Fibroblast of skin of right quadriceps (primary cell): ENCODE measurements at regions not wholly inside any gene's neighbourhood (a gene's known extent, or its start where the extent isn't known, plus 50 kb on each side); places are given as distances from the start of the nearest gene placed in this dataset.
A peak's percentile ranks its signal among the peaks of the same experiment; 100 is the strongest.
"Not testable (repeated sequence)": the region's sequence is repeated elsewhere in the genome, so short reads cannot be mapped to it uniquely, and the experiment has no call there.

Source experiments
- DNase-seq: peaks from one replicate; pipeline ENCODE4 v3.0.0-alpha.2; 2013

DNA sequence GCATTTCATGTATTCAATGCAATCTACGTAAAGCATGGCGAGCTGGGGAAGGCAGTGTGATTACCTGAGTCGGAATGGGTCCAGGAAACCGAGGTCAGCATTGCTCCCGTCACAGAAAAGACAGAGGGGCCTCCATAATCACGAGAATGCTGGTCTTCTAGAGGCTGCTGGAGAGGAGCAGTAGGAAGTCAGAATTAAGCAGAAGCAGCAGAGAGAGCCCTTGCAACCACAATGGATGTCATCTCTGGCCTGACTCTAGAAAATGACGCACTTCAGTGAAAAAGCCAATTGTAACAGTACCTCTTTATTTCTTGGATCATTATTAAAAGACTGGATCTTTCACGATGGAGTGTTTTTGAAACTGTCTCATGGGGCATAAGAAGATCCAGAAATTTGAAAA, 69.5 kb upstream of the FOXN3 start:
- no peak for DNase-seq

DNA sequence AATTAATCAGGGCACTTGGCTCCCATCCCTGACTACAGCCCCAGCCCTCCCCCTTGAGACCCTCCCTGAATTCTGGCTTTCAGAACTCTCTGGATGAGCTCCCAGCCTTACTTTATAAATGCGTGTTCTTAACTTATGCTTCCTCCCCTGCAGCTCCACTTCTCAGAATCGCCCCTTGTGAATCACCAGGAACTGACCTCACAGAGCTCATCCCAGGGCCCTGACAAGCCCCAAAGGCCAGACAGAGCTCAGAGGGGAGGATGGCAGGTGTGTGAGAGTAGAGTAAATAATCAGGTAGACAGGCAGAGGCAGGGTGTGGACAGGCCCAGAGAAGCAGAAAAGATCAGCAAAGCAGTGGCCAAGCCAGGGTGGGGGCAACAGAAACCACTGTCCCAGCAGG, 68.2 kb upstream of the FOXN3 start:
- no peak for DNase-seq

DNA sequence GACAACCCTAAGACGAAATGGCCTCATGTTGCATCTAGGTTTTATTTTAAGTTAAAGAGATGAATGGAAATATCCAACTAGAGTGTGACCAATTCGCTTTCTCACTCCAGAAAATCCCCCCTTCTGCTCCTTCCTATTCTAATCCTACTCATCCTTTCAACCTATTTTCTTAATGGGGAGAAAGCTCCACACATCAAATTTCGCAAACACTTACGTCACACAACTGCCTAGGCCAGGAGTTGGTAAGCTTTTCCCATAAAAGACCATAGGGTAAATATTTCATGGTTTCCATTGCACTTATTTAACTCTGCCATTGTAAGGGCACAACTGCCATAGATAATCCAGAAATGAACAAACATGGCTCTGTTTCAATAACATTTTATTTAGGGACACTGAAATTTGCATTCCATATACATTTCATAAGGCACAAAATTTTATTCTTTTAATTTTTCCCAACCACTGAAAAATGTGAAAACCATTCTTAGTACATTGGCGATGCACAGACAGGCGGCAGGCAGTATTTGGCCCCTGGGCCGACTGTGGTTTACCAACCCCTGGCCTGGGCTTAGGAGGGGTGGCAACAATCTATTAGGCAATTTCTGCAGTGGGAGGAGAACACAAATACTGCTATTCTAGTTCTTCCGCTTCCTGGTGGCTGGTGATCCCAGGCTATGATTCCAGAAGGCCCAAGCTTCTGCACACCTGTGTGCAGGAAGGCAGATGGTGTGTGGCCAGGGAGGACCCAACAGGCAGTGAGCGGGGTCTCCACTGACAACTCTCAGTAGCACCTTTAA, 67.2 kb upstream of the FOXN3 start:
- no peak for DNase-seq

DNA sequence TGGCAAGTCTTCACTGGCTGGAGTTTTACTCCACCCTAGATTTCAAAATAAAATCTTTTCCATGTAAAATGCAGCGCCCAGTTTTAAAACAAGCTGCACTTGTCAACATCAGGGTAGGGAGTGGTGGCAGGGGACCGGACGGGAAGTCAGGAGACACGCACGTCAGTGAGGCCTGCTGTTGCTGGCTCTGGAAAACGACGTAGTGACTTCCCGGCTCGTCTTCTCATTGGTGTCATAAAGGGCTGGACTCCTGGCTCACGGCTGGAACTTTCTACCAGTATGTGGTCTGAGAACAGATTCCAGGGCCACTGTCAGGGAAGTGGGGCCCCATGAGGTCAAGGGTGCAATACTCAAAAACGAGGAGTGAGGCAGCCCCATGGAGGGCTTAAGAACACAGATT, 64.2 kb upstream of the FOXN3 start:
- DNase-seq: no peak

DNA sequence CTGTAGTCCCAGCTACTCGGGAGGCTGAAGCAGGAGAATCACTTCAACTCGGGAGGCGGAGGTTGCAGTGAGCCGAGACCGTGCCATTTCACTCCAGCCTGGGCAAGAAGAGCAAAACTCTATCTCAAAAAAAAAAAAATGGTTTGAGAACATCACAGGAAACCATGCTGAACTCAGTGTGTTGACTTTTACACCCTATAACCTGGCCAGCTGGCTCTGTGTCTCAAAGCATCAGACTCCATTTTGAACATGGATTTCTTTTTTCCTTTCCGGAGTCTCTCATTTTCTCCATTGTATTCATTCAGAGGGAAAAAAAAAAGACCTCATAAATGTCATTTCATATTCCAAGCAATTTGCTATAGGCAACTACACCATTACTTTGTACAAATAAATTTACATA, 63.2 kb upstream of the FOXN3 start:
- DNase-seq: no peak

DNA sequence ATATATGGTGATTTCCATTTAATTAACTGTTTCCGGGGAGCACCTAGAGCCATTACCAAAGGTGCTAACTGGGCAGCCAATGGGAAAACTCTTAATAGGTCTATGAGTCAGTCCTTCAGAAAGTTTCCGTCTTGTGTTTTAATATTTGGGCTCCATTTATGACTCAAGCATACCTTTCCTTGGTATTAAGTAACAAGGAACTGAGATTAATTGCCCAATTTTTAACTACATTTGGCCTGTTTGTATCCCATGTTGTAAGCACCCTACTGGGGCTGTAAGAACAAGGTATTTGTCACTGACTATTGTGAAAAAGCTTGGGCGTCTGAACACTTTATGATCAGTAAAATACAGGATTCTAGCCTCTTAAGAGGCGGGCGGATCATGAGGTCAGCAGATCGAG, 62.8 kb upstream of the FOXN3 start:
- no peak for DNase-seq

DNA sequence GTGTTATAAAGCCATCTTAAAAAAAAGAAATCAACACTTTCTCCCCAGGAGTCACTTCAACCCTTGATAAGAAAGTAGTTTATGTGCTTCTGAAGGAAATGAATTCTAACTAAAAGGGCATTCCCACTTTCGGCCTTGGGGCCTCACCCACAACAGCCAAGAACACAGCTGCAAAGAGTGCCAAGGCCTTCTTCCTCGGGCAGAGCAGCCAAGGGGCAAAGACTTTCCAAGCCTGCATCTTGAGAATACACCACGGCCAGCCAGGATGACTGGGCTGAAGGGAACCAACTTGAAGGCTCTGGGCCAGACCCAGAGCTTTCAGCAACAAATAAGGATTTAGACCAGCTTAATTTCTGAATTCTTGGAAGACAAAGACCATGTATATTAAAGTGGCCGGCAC, 60.4 kb upstream of the FOXN3 start:
- no peak for DNase-seq

DNA sequence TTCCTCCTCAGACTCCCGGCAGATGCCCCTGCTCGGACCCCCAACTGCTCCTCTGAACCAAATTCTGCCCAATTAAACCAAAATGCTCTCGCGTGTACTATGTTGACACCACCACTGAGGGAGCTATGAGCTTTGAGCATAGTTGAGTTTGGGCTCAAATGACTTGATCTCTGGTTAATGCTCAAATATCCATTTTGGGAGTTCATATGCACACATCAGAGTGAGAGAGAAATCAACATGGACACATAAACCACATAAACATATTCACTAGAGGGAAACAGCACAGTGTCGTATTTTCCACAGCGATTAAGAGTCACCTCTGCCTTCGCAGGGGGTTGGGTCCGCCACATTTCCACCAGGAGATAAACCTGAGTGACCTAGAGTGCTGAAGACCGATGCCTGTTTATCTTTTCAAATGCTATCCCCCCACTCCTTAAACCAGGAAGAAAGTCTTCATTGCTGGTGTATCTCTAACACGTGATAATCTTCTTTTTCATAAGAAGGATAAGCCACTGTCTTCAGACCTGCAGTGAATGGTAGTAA, 59.4 kb upstream of the FOXN3 start:
- DNase-seq: no peak

DNA sequence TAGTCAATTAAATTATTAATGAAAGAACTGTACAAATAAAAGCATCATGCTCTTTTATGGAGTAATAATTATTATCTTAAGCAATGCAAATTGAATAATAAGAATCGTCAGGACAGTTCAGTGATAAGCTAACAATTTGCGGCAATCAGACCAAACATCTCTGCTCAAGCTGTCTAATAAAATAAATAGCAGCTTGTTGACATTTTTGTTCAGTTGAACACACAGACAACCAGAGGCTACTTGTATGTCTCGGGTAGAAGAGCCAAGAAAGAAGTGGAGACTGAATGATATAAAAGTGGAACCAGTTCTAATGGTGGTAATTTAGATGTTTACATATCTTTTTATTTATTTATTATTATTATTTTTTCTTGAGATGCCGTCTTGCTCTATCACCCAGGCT, 57.4 kb upstream of the FOXN3 start:
- DNase-seq: no peak

DNA sequence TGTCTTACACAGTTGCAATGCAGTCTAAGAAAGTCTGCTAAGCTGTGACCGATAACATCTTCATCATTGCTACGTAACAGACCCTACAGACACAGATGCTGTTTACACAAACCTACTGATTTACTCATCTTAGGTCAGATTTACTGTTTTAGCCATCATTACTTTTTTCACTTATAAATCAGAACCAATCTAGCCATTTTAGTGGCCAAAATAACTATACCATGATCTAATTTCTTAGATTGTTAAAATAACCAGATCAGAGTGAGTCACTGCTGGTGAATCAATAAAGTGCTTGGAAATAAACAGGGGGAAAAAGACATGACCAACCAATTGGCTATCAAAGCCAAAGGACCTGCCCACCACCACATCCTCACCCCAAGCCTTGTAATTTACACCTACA, 57.0 kb upstream of the FOXN3 start:
- DNase-seq: peak; percentile 52

DNA sequence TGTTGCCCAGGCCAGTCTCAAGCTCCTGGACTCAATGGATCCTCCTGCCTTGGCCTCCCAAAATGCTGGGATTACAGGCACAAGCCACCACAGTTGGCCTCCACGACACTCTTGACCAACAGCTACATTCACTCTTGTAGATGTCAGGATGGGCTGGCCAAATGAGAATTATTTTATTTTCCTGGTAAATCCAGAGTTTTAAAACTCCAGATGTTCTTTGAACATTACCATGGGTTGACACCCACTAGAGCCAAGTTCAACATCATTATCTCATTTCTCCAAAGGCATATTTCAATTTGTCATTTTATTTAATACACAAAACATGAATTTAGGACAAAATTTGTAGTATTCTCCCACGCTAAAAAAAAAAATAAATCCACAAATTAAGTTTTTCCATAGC, 56.5 kb upstream of the FOXN3 start:
- DNase-seq: no peak

DNA sequence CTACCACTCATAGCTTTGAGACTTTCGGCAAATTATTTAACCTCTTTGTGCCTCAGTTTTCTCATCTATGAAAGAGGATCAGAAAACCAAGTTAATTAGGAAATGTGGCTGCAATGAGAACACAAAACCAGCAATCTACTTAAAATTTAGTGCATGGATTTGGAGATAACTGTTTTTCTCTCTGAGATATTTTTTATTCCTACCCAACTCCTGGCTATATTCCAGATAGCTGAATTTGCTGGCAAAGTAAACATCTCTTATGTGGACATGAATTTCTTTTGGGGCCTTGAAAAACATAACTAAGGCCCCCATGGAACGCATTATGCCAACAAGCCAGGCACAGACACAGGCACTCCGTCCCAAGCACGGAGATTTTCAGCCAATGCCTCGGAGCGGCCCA, 53.4 kb upstream of the FOXN3 start:
- DNase-seq: no peak

DNA sequence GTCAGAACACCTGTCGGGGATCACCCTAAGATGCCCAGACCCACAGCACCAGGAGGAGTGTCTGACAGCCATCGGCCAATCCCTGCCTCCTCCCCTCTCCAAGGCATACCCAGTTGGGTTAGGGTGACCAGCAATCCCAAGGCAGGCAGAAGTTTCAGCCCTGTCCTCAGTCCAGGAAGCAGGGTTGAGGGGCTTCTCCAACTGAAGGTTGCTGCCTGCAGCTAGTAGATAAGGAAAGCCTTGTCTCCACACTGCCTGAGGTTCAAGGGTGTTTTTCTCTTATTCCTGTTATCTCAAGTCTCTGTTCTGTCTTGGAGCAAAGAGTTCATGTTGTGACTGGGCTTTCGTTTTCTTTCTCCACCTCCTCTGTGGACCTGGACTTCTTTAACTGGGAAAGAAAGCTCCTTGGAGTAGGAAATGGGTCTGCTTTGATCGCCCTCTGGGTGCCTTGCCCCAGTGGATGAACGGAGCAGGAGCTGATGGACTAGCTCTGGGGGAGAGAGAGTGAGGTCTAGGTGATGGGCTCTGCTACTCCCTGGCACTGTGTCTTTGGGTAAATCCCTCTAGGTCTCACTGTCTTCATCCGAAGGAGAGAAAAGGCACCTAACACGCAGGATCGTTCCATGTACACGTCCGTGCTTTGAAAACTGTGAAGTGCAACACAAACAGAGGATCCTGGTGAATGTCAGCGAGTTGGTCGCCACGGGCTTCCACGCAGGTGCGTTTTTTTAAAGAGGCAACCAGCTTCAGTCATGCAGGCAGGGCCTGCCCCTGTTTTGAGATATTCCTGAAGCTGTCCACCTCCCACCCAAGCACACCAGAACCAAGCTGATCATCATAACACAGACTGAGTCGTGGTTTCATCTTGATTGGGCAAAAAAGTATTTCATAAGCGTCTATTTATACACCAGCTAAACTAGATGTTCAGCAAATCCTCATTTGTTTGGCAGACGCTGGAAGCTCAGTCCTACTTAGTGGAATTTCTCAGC, 52.5 kb upstream of the FOXN3 start:
- no peak for DNase-seq

DNA sequence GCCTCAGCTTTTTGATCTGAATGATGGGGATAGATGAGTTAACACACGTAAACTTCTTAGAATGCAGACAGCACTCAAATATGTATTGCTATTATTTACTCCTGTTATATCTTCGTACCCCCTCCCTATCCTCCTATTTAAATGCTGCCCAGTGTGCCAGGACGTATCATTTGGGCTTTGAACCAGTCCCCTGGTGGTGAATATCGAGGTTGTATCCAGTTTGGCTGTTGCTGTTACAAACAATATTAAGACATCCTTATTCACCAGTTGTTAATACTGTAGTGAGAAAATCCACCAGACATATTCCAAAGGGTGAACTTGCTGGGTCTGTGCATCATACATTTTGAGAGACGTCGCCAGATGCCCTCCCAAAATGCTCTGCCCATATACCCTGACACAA, 51.5 kb upstream of the FOXN3 start:
- DNase-seq: no peak

DNA sequence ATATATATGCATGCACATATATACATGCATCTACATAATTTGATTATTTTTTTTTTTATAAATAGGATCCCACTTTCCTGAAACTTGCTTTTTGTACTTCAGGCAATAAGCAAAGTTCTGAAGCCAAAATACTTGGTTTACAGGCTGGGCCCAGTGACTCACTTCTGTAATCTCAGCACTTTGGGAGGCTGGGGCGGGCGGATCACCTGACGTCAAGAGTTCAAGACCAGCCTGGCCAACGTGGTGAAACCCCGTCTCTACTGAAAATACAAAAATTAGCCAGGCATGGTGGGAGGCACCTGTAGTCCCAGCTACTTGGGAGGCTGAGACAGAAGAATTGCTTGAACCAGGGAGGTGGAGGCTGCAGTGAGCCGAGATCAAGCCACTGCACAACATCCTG, 51.0 kb upstream of the FOXN3 start:
- not testable (repeated sequence) for DNase-seq

DNA sequence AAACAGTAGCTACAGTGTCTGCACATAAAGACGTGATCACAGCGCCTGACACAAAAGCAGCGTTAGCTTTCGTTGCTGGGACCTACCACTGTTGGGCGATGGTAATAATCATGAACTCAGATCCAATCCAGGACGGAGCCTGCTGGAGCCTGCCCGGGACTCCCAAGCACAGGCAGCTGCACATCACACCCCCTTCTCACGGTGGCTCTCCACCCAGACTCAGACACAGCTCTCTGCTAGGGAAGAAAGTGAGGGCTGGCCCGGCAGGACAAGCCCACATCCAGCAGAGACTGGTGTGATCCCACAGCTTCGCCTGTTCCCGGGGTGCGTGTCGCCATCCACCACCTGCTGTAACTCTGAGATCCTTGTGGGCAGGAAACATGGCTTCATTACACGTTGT, 49.9 kb upstream of the FOXN3 start:
- DNase-seq: no peak
